ENCODE measurements at regions not wholly inside any gene's neighbourhood (a gene's known extent, or its start where the extent isn't known, plus 50 kb on each side); places are given as distances from the start of the nearest gene placed in this dataset.

- TF ChIP-seq ARNT (IDR thresholded peaks at IDR 0.05), result no peak
- TF ChIP-seq FOXM1 (IDR thresholded peaks at IDR 0.05; ENCODE audit: borderline replicate concordance), result no peak
- TF ChIP-seq ZNF384 (IDR thresholded peaks at IDR 0.05), result no peak
- no peak for TF ChIP-seq HDGF (IDR thresholded peaks at IDR 0.05; ENCODE audit: borderline replicate concordance)
- TF ChIP-seq SP1 (IDR thresholded peaks at IDR 0.05), result no peak
- TF ChIP-seq TARDBP (IDR thresholded peaks at IDR 0.05), result no peak
- no peak for TF ChIP-seq FOXK2 (IDR thresholded peaks at IDR 0.05)
- TF ChIP-seq FOXA1 (IDR thresholded peaks at IDR 0.05), result no peak
- ChIA-PET POLR2A (no interaction called here), CTCF (no interaction called here)
- no peak for DNase-seq (ENCODE audit: extremely low spot score)
Measured at GRCh38 chr12:19932413-19932812, 435.9 kb upstream of the PDE3A start.

GRCh38 chr12:19933924-19934323 is 434.4 kb upstream of the PDE3A start:
- ChIA-PET POLR2A (no interaction called here), CTCF (no interaction called here)
- TF ChIP-seq BHLHE40 (IDR thresholded peaks at IDR 0.05; ENCODE audit: borderline replicate concordance) (no peak), PKNOX1 (IDR thresholded peaks at IDR 0.05) (no peak), FOXM1 (IDR thresholded peaks at IDR 0.05; ENCODE audit: borderline replicate concordance) (no peak), FOXA1 (IDR thresholded peaks at IDR 0.05) (no peak), L3MBTL2 (conservative IDR thresholded peaks at IDR 0.05) (no peak), SP1 (IDR thresholded peaks at IDR 0.05) (no peak), NFRKB (IDR thresholded peaks at IDR 0.05) (no peak), HDGF (IDR thresholded peaks at IDR 0.05; ENCODE audit: borderline replicate concordance) (no peak), SUZ12 (IDR thresholded peaks at IDR 0.05) (no peak), FOXK2 (IDR thresholded peaks at IDR 0.05) (no peak), ZNF384 (IDR thresholded peaks at IDR 0.05) (no peak), LEF1 (IDR thresholded peaks at IDR 0.05; ENCODE audit: borderline replicate concordance) (no peak), ELF4 (IDR thresholded peaks at IDR 0.05) (no peak), ARNT (IDR thresholded peaks at IDR 0.05) (no peak), CTBP1 (IDR thresholded peaks at IDR 0.05; ENCODE audit: borderline replicate concordance) (no peak), TARDBP (IDR thresholded peaks at IDR 0.05) (no peak)
- no peak for DNase-seq (ENCODE audit: extremely low spot score)

- TF ChIP-seq ELF4 (IDR thresholded peaks at IDR 0.05), result no peak
- TF ChIP-seq FOXM1 (IDR thresholded peaks at IDR 0.05; ENCODE audit: borderline replicate concordance), result no peak
- TF ChIP-seq PKNOX1 (IDR thresholded peaks at IDR 0.05), result no peak
- no peak for TF ChIP-seq HDGF (IDR thresholded peaks at IDR 0.05; ENCODE audit: borderline replicate concordance)
- TF ChIP-seq LEF1 (IDR thresholded peaks at IDR 0.05; ENCODE audit: borderline replicate concordance), result no peak
- TF ChIP-seq SP1 (IDR thresholded peaks at IDR 0.05), result no peak
- no peak for TF ChIP-seq NFRKB (IDR thresholded peaks at IDR 0.05)
- no peak for TF ChIP-seq CTBP1 (IDR thresholded peaks at IDR 0.05; ENCODE audit: borderline replicate concordance)
- TF ChIP-seq ARNT (IDR thresholded peaks at IDR 0.05), result no peak
- TF ChIP-seq TARDBP (IDR thresholded peaks at IDR 0.05), result no peak
- no peak for TF ChIP-seq ZNF384 (IDR thresholded peaks at IDR 0.05)
- no peak for TF ChIP-seq FOXA1 (IDR thresholded peaks at IDR 0.05)
- no peak for TF ChIP-seq FOXK2 (IDR thresholded peaks at IDR 0.05)
- TF ChIP-seq SUZ12 (IDR thresholded peaks at IDR 0.05), result no peak
- no peak for TF ChIP-seq L3MBTL2 (conservative IDR thresholded peaks at IDR 0.05)
- ChIA-PET CTCF (no interaction called here), POLR2A (no interaction called here)
- DNase-seq (ENCODE audit: extremely low spot score), result no peak
Measured at GRCh38 chr12:19937161-19937560, 431.2 kb upstream of the PDE3A start.

- TF ChIP-seq FOXK2 (IDR thresholded peaks at IDR 0.05), result no peak
- no peak for TF ChIP-seq PKNOX1 (IDR thresholded peaks at IDR 0.05)
- TF ChIP-seq NFRKB (IDR thresholded peaks at IDR 0.05), result no peak
- TF ChIP-seq FOXA1 (IDR thresholded peaks at IDR 0.05), result no peak
- TF ChIP-seq SUZ12 (IDR thresholded peaks at IDR 0.05), result no peak
- TF ChIP-seq SP1 (IDR thresholded peaks at IDR 0.05), result no peak
- no peak for TF ChIP-seq ELF4 (IDR thresholded peaks at IDR 0.05)
- no peak for TF ChIP-seq ARNT (IDR thresholded peaks at IDR 0.05)
- no peak for TF ChIP-seq L3MBTL2 (conservative IDR thresholded peaks at IDR 0.05)
- no peak for TF ChIP-seq FOXM1 (IDR thresholded peaks at IDR 0.05; ENCODE audit: borderline replicate concordance)
- TF ChIP-seq TARDBP (IDR thresholded peaks at IDR 0.05), result no peak
- TF ChIP-seq CTBP1 (IDR thresholded peaks at IDR 0.05; ENCODE audit: borderline replicate concordance), result no peak
- ChIA-PET POLR2A (no interaction called here), CTCF (interaction anchor here (0.6 kb wide), 1 partner anchor 26 kb away, joined by 3 read pairs; no protein-coding TSS in a partner anchor)
- DNase-seq (ENCODE audit: extremely low spot score), result no peak
Measured at GRCh38 chr12:19938031-19938430, 430.3 kb upstream of the PDE3A start.

GRCh38 chr12:19938491-19938890 is 429.8 kb upstream of the PDE3A start:
- POLR2A ChIA-PET, result no interaction called here
- no peak for DNase-seq (ENCODE audit: extremely low spot score)
- no peak for TF ChIP-seq ELF4 (IDR thresholded peaks at IDR 0.05)
- no peak for TF ChIP-seq SP1 (IDR thresholded peaks at IDR 0.05)
- no peak for TF ChIP-seq CTBP1 (IDR thresholded peaks at IDR 0.05; ENCODE audit: borderline replicate concordance)
- TF ChIP-seq LEF1 (IDR thresholded peaks at IDR 0.05; ENCODE audit: borderline replicate concordance), result no peak
- no peak for TF ChIP-seq BHLHE40 (IDR thresholded peaks at IDR 0.05; ENCODE audit: borderline replicate concordance)
- TF ChIP-seq ZNF384 (IDR thresholded peaks at IDR 0.05), result no peak
- no peak for TF ChIP-seq NFRKB (IDR thresholded peaks at IDR 0.05)
- TF ChIP-seq PKNOX1 (IDR thresholded peaks at IDR 0.05), result no peak
- TF ChIP-seq TARDBP (IDR thresholded peaks at IDR 0.05), result no peak
- TF ChIP-seq L3MBTL2 (conservative IDR thresholded peaks at IDR 0.05), result no peak
- TF ChIP-seq SUZ12 (IDR thresholded peaks at IDR 0.05), result no peak
- no peak for TF ChIP-seq ARNT (IDR thresholded peaks at IDR 0.05)
- no peak for TF ChIP-seq HDGF (IDR thresholded peaks at IDR 0.05; ENCODE audit: borderline replicate concordance)
- no peak for TF ChIP-seq FOXK2 (IDR thresholded peaks at IDR 0.05)
- TF ChIP-seq FOXA1 (IDR thresholded peaks at IDR 0.05), result no peak
- TF ChIP-seq FOXM1 (IDR thresholded peaks at IDR 0.05; ENCODE audit: borderline replicate concordance), result no peak
- CTCF ChIA-PET, result interaction anchor here (0.6 kb wide), 1 partner anchor 26 kb away, joined by 3 read pairs; no protein-coding TSS in a partner anchor

All from HEK293T (cell line).